Pancreas (tissue), 10 donors: ENCODE measurements at regions not wholly inside any gene's neighbourhood (a gene's known extent, or its start where the extent isn't known, plus 50 kb on each side); places are given as distances from the start of the nearest gene placed in this dataset.

Experiments used
- ATAC-seq, 4 donors: fragments of 200-7000 bp; cut with Tn5 transposase; one replicate each; pipeline versions ENCODE4 v1.8.0 to v1.9.1; 2020; ENCODE audit warnings: mild to moderate bottlenecking in 4 of 4, moderate library complexity in 4 of 4
- DNase-seq, 6 donors: peaks; one replicate each; pipeline ENCODE4 v3.0.0-alpha.2; 2020
- FAIRE-seq: peaks from 2 replicates; lab custom pipeline; 2012; peaks lifted over from hg19 to GRCh38; lab: Jason Lieb, UNC
- H3K27ac ChIP-seq, 4 donors: fragments of 200-600 bp; sonication (generic); 1 replicate in 3 of 4; 2 replicates in 1 of 4; pipeline versions ENCODE4 v1.5.0 to v1.8.0; 2020
- H3K27me3 ChIP-seq, 4 donors: fragments of 200-600 bp; one replicate each; pipeline ENCODE4 v1.8.0; 2021
- H3K36me3 ChIP-seq, 3 donors: fragments of 200-600 bp; sonication (generic) in 1 of 3; one replicate each; pipeline versions ENCODE4 v1.5.0 to v1.8.0; 2020 to 2021
- H3K4me1 ChIP-seq, 3 donors: fragments of 200-600 bp; one replicate each; pipeline ENCODE4 v1.8.0; 2021
- H3K4me3 ChIP-seq, 4 donors: fragments of 200-600 bp; sonication (generic) in 2 of 4; one replicate each; pipeline versions ENCODE4 v1.5.0 to v1.8.0; 2020 to 2021
- H3K9me3 ChIP-seq, 4 donors: fragments of 200-600 bp; one replicate each; pipeline ENCODE4 v1.8.0; 2021
- CTCF ChIP-seq, 4 donors: fragments of 200-600 bp; sonication (generic) in 3 of 4; IDR thresholded peaks; one replicate each; pipeline versions ENCODE4 v1.5.0 to v1.8.0; 2021; ENCODE audit warnings: antibody characterized with exemption in 4 of 4
- WGBS, 2 donors: extraction: QIAGEN DNeasy Blood & Tissue Kit; methylation state at CpG; one replicate each; pipeline ENCODE4 v1.1.7; 2013; 5-methylcytosine and 5-hydroxymethylcytosine counted together
- intact Hi-C, 3 donors: fragments of 100-400 bp; cut with DNase I; formaldehyde crosslinking; loops; one replicate each; pipeline versions ENCODE4 v1.11.1 to v1.14.2; 2022
- donor health status: healthy with polysubstance abuse.
- donor health status: DM: no; HTN: no; CAD: no; lungs with moderate emphysema.
- donor health status: DM: no; HTN: no; CAD: no.
- donor health status: control.
- donor health status: control.
- donor health status: Bipolar disorder and iron deficiency.
- donor health status: DM: yes; HTN: yes; CAD: no.
- donor health status: DM: no; HTN: no; CAD: no.
- donor health status: DM: no; HTN: no; CAD: no.
- donor health status: DM: yes; HTN: yes; CAD: no.

GRCh38 chr6:147808640-147809039, 300.1 kb downstream of the SAMD5 start:
- no peaks in the 10 kb centered on the region for H3K9me3 ChIP-seq
- no peaks in the 10 kb centered on the region for H3K36me3 ChIP-seq
- no peaks in the 10 kb centered on the region for H3K4me1 ChIP-seq
- no peak overlapping the region for H3K4me3 ChIP-seq
- ATAC-seq (no peak), FAIRE-seq (no peak), DNase-seq (no peak)
- no peaks in the 10 kb centered on the region for H3K27me3 ChIP-seq
- 61 to 78% methylated on average over 4 of the region's 4 CpGs for WGBS, 2 donors
- no peak for TF ChIP-seq CTCF (IDR thresholded peaks at IDR 0.05)
- intact Hi-C loops: no loop called here
- H3K27ac ChIP-seq: no peak overlapping the region

DNA sequence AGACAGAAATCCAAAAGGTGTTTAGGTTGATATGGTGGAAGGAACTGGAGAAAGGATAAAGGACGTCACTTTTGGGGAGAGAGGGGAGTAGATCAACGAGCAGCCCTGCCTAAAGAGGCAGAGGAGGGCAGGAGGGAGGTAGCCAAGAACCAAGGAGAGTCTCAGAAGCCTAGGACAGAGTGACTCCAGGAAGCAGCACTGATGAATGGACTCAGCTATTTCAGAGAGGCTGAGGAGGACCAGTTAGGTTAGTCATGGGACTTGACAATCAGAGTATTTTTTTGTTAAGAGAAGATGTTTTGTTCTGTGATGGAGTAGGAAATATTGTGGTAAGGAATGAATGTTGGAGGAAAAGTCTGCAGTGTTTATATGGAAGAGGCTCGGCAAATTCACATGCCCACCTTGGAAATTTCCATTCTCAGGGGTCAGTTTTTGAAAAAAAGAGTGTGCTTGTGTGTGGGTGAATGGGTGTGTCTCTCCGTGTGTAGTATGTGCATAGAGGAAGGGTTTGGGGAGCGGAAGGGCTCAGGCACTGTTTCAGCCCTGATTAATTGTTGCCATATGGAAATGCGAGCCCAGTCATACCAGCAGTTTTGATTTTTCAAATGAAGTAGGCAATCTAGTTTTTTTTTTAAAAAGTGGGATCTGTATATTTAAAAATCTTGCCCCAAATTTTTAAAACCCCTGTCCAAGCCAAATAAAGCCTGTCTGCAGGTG, 303.6 kb downstream of the SAMD5 start:
- FAIRE-seq: no peak

GRCh38 chr6:147817042-147817689, 308.7 kb downstream of the SAMD5 start:
- H3K27ac ChIP-seq: no peak overlapping the region
- no peaks in the 10 kb centered on the region for H3K4me1 ChIP-seq
- FAIRE-seq (no peak), ATAC-seq (no peak), DNase-seq (no peak)
- H3K27me3 ChIP-seq: no peaks in the 10 kb centered on the region
- no peak for TF ChIP-seq CTCF (IDR thresholded peaks at IDR 0.05)
- H3K36me3 ChIP-seq: no peaks in the 10 kb centered on the region
- no peaks in the 10 kb centered on the region for H3K9me3 ChIP-seq
- intact Hi-C loops: no loop called here
- 67 to 77% methylated on average over 4 of the region's 4 CpGs for WGBS, 2 donors
- no peak overlapping the region for H3K4me3 ChIP-seq

More for the DNA sequence above, 303.6 kb downstream of the SAMD5 start:
- ATAC-seq (no peak), DNase-seq (no peak)
- no peaks in the 10 kb centered on the region for H3K27me3 ChIP-seq
- no peaks in the 10 kb centered on the region for H3K9me3 ChIP-seq
- no peaks in the 10 kb centered on the region for H3K36me3 ChIP-seq
- intact Hi-C loops: no loop called here
- TF ChIP-seq CTCF (IDR thresholded peaks at IDR 0.05): no peak
- no peaks in the 10 kb centered on the region for H3K4me1 ChIP-seq
- H3K4me3 ChIP-seq: no peak overlapping the region
- 73 to 77% methylated on average over 6 of the region's 6 CpGs for WGBS, 2 donors
- H3K27ac ChIP-seq: no peak overlapping the region

DNA sequence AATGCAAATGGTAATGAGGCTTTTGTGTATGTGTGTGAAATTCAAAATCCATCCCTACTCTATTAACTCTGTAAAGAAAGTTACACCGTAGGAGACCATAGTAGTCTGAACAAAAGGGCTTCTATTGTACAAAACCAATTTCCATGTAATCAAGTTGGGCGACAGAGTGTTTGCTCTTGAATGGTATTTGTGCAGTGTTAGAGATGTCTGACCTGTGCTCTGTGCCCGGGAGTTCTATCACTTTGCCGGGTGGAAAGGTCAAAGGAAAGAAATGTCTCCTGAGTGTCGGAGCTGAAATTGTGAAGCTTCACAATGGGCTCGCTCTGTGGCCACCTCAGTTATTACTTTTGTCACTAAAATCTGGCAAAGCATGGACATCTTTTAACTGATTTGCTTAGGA, 312.0 kb downstream of the SAMD5 start:
- Histone ChIP-seq H3K4me1 (no peaks in the 10 kb centered on the region), H3K27me3 (no peaks in the 10 kb centered on the region), H3K36me3 (no peaks in the 10 kb centered on the region), H3K27ac (no peak overlapping the region), H3K9me3 (no peaks in the 10 kb centered on the region), H3K4me3 (no peak overlapping the region)
- 62 to 67% methylated on average over 6 of the region's 6 CpGs for WGBS, 2 donors
- intact Hi-C loops: no loop called here
- no peak for ATAC-seq
- no peak for DNase-seq
- TF ChIP-seq CTCF (IDR thresholded peaks at IDR 0.05): no peak
- FAIRE-seq: no peak

DNA sequence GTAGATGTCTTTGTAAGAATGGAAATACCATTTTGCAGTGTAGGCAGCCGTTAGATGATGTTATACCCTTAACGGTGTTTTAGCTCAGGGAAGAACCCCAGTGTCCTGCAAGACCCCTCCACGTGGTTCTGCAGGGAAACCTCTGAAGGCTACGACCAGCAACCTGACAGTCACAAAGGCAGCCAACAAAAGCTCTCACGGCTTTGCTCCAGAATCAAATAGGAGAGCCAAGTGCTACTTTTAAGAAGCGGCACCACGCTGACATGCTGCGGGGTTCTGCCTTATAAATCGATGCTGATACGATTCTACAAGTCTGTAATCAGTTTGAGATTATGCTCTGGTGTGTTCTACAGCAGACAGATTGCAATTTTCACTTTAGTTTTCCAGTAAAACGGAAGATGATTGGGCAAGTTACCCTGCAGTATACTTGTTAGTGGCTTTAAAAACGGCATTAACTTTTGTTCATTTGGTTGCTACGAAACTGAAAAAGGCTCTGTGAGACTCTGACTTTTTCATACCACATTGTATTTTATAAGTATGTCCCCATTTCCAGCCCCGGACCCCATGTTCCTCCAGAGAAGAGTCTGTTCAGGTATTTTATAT, 312.9 kb downstream of the SAMD5 start:
- H3K36me3 ChIP-seq: no peaks in the 10 kb centered on the region
- no peak overlapping the region for H3K27ac ChIP-seq
- no peaks in the 10 kb centered on the region for H3K27me3 ChIP-seq
- no peak for ATAC-seq
- intact Hi-C loops: no loop called here
- TF ChIP-seq CTCF (IDR thresholded peaks at IDR 0.05): no peak
- H3K9me3 ChIP-seq: no peaks in the 10 kb centered on the region
- 64 to 71% methylated on average over 14 of the region's 14 CpGs for WGBS, 2 donors
- DNase-seq: no peak
- no peaks in the 10 kb centered on the region for H3K4me1 ChIP-seq
- no peak for FAIRE-seq
- no peak overlapping the region for H3K4me3 ChIP-seq
